PC-9 (cell line): ENCODE measurements at regions not wholly inside any gene's neighbourhood (a gene's known extent, or its start where the extent isn't known, plus 50 kb on each side); places are given as distances from the start of the nearest gene placed in this dataset.

ENCODE experiments used
- EZH2 ChIP-seq: fragments of 200-600 bp; sonication (generic); IDR thresholded peaks from 2 replicates; pipeline ENCODE4 v1.8.0; 2017; ENCODE audit warnings: antibody characterized with exemption, low read depth
- TF ChIP-seq, protein P1 (sequence below): fragments of 200-600 bp; sonication (generic); conservative IDR thresholded peaks from 2 replicates; pipeline ENCODE4 v1.6.1; 2017; ENCODE audit warnings: mixed run types, antibody characterized with exemption, mild to moderate bottlenecking, moderate library complexity

DNA sequence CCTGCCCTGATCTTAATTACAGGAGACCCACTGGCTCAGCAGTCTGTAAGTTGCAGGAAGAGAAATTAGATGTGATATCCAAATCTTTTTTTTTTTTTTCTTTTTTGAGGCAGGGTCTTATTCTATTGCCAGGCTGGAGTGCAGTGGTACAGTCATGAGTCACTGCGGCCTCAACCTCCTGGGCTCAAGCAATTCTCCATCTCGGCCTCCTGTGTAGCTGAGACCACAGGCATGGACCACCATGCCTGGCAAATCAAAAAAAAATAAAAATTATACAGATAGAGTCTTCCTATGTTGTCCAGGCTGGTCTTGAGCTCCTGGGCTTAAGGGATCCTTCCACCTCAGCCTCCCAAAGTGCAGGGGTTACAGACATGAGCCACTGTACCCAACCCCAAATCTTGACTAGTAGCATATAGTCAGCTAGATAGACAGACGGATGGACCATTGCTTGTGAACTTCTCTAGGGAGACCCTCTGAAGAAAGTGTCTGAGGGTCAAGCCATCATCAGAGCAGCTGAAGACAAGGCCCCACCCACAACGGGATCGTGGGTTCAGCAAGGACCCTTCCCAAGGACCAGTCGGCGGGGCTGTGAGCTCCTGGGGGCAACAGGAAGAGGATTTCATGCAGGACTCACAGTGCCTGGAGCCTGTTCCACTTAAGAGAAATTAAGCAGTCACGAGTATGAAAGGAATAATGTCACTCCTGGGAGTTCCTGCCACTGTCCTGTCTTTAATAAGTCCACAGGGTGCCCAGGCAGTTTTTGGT lies 222.7 kb downstream of the ANKRD60 start:
- TF ChIP-seq, protein P1, sequence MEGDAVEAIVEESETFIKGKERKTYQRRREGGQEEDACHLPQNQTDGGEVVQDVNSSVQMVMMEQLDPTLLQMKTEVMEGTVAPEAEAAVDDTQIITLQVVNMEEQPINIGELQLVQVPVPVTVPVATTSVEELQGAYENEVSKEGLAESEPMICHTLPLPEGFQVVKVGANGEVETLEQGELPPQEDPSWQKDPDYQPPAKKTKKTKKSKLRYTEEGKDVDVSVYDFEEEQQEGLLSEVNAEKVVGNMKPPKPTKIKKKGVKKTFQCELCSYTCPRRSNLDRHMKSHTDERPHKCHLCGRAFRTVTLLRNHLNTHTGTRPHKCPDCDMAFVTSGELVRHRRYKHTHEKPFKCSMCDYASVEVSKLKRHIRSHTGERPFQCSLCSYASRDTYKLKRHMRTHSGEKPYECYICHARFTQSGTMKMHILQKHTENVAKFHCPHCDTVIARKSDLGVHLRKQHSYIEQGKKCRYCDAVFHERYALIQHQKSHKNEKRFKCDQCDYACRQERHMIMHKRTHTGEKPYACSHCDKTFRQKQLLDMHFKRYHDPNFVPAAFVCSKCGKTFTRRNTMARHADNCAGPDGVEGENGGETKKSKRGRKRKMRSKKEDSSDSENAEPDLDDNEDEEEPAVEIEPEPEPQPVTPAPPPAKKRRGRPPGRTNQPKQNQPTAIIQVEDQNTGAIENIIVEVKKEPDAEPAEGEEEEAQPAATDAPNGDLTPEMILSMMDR, result no peak
- no peak for TF ChIP-seq EZH2
